ENCODE measurements at regions not wholly inside any gene's neighbourhood (a gene's known extent, or its start where the extent isn't known, plus 50 kb on each side); places are given as distances from the start of the nearest gene placed in this dataset.

GRCh38 chr5:88130211-88130815 is 138.3 kb downstream of the TMEM161B start:
- H3F3A ChIP-seq (ENCODE audit: insufficient read depth, low read length, poor library complexity, severe bottlenecking) = no peaks in the 10 kb centered on the region
- no peak overlapping the region for H3K4me2 ChIP-seq (ENCODE audit: low read length)
- no peaks in the 10 kb centered on the region for H3K9me3 ChIP-seq (ENCODE audit: low read length)
- no peaks in the 10 kb centered on the region for H4K20me1 ChIP-seq (ENCODE audit: insufficient read depth)
- H3K27ac ChIP-seq (ENCODE audit: low read length) = no peak overlapping the region
- H2AFZ ChIP-seq (ENCODE audit: low read depth, low read length) = no peak overlapping the region
- no peak for TF ChIP-seq EP300 (conservative IDR thresholded peaks at IDR 0.05; ENCODE audit: poor library complexity, severe bottlenecking)
- no peak for TF ChIP-seq EZH2 (IDR thresholded peaks at IDR 0.05; ENCODE audit: borderline replicate concordance, insufficient read depth, low read length, poor library complexity, severe bottlenecking)
- TF ChIP-seq TAF1 (IDR thresholded peaks at IDR 0.05; ENCODE audit: low read depth) = no peak
- TF ChIP-seq RAD21 (conservative IDR thresholded peaks at IDR 0.05) = no peak
- TF ChIP-seq SMC3 (conservative IDR thresholded peaks at IDR 0.05; ENCODE audit: poor library complexity) = no peak
- TF ChIP-seq CTCF (IDR thresholded peaks at IDR 0.05; ENCODE audit: poor library complexity, severe bottlenecking) = no peak
- TF ChIP-seq REST (IDR thresholded peaks at IDR 0.05; ENCODE audit: borderline replicate concordance) = no peak
- TF ChIP-seq MXI1 (conservative IDR thresholded peaks at IDR 0.05; ENCODE audit: poor library complexity, severe bottlenecking) = no peak
- no peak for TF ChIP-seq POLR2AphosphoS5 (IDR thresholded peaks at IDR 0.05)
- H3K4me3 ChIP-seq (ENCODE audit: low read length) = no peak overlapping the region
- H3K27me3 ChIP-seq (ENCODE audit: insufficient read depth, low read depth, low read length) = no peaks in the 10 kb centered on the region
- no peaks in the 10 kb centered on the region for H3K36me3 ChIP-seq (ENCODE audit: insufficient read depth, low read length)
- no peaks in the 10 kb centered on the region for H3K9me2 ChIP-seq (ENCODE audit: insufficient read depth, low read length)
- H3K9ac ChIP-seq (ENCODE audit: low read length) = no peak overlapping the region
- no peaks in the 10 kb centered on the region for H3K79me2 ChIP-seq (replicated peaks; ENCODE audit: insufficient read depth, low read length)

- Histone ChIP-seq H2AFZ (ENCODE audit: low read depth, low read length) (no peak overlapping the region), H3K27me3 (ENCODE audit: insufficient read depth, low read depth, low read length) (no peaks in the 10 kb centered on the region), H3K4me3 (ENCODE audit: low read length) (no peak overlapping the region), H3F3A (ENCODE audit: insufficient read depth, low read length, poor library complexity, severe bottlenecking) (no peaks in the 10 kb centered on the region), H4K20me1 (ENCODE audit: insufficient read depth) (no peaks in the 10 kb centered on the region), H3K79me2 (replicated peaks; ENCODE audit: insufficient read depth, low read length) (no peaks in the 10 kb centered on the region), H3K9me3 (ENCODE audit: low read length) (no peaks in the 10 kb centered on the region), H3K27ac (ENCODE audit: low read length) (no peak overlapping the region), H3K36me3 (ENCODE audit: insufficient read depth, low read length) (no peaks in the 10 kb centered on the region), H3K9ac (ENCODE audit: low read length) (no peak overlapping the region), H3K9me2 (ENCODE audit: insufficient read depth, low read length) (no peaks in the 10 kb centered on the region), H3K4me2 (ENCODE audit: low read length) (no peak overlapping the region)
- no peak for TF ChIP-seq MXI1 (conservative IDR thresholded peaks at IDR 0.05; ENCODE audit: poor library complexity, severe bottlenecking)
- no peak for TF ChIP-seq SMC3 (conservative IDR thresholded peaks at IDR 0.05; ENCODE audit: poor library complexity)
- TF ChIP-seq EZH2 (IDR thresholded peaks at IDR 0.05; ENCODE audit: borderline replicate concordance, insufficient read depth, low read length, poor library complexity, severe bottlenecking) = no peak
- TF ChIP-seq REST (IDR thresholded peaks at IDR 0.05; ENCODE audit: borderline replicate concordance) = no peak
- TF ChIP-seq RAD21 (conservative IDR thresholded peaks at IDR 0.05) = no peak
- no peak for TF ChIP-seq EP300 (conservative IDR thresholded peaks at IDR 0.05; ENCODE audit: poor library complexity, severe bottlenecking)
- no peak for TF ChIP-seq POLR2AphosphoS5 (IDR thresholded peaks at IDR 0.05)
- TF ChIP-seq CTCF (IDR thresholded peaks at IDR 0.05; ENCODE audit: poor library complexity, severe bottlenecking) = no peak
- TF ChIP-seq TAF1 (IDR thresholded peaks at IDR 0.05; ENCODE audit: low read depth) = no peak
Observed at GRCh38 chr5:88128813-88129212, 139.8 kb downstream of the TMEM161B start.

Measured in neural cell (in vitro differentiated cells).